ENCODE measurements at regions not wholly inside any gene's neighbourhood (a gene's known extent, or its start where the extent isn't known, plus 50 kb on each side); places are given as distances from the start of the nearest gene placed in this dataset.
A peak's percentile ranks its signal among the peaks of the same experiment; 100 is the strongest.

DNA sequence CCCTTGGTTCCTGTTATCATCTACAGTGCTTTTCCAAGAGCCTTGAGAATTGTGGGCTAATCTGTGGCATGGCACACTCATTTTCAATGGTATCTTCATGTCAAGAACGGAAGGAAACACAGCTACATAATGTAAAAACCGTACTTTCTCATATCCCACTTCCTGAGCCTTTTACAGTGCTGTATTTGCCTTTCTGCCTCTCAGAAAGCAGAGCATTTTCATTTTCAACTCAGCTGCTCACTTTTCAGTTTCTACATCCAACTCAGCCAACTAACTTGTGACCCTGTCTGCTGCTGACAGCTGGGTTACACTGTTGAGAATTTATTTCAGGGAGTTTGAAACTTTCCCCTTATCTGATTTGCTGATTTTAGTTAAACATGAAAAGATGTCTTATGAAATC, 875.8 kb upstream of the KCND2 start:
- CTCF ChIA-PET, result no interaction called here
- no peaks in the 10 kb centered on the region for H3K9me3 Mint-ChIP-seq (ENCODE audit: low read depth)
- no peaks in the 10 kb centered on the region for H3K4me1 Mint-ChIP-seq
- POLR2A ChIA-PET, result no interaction called here
- no peak overlapping the region for H3K27ac Mint-ChIP-seq
- H3K4me3 Mint-ChIP-seq, result no peak overlapping the region
- intact Hi-C loops (cut with DNase I, micrococcal nuclease), result no loop called here
- no peaks in the 10 kb centered on the region for H3K36me3 Mint-ChIP-seq (ENCODE audit: low read depth)
- DNase-seq, result no peak
- ATAC-seq, result no peak
- no peaks in the 10 kb centered on the region for H3K27me3 Mint-ChIP-seq

DNA sequence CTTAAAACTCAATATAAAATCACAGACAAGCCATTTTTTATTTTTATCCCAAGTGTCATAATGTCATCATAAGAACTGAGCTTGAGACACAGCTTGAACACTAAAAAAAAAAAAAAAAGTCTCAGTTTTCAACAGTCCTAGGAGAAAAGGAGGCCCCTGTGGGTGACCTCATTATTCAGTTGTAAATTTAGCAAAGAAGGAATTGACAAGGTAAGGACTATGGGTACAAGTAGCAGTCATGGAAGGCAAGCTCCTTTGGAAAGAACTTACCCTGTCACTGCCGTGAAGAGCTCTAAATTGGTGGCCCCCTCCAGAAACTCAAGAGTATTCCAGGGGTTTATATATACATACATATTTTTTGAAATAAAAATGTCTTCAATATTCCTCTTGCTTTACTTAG, 864.4 kb upstream of the KCND2 start:
- ChIA-PET POLR2A (no interaction called here), CTCF (no interaction called here)
- H3K27me3 Mint-ChIP-seq, result no peaks in the 10 kb centered on the region
- no peaks in the 10 kb centered on the region for H3K36me3 Mint-ChIP-seq (ENCODE audit: low read depth)
- peaks cover 4% of the 10 kb centered on the region for H3K9me3 Mint-ChIP-seq (ENCODE audit: low read depth)
- no peak overlapping the region for H3K4me3 Mint-ChIP-seq
- DNase-seq (no peak), ATAC-seq (no peak)
- H3K4me1 Mint-ChIP-seq, result no peaks in the 10 kb centered on the region
- intact Hi-C loops (cut with DNase I, micrococcal nuclease), result no loop called here
- no peak overlapping the region for H3K27ac Mint-ChIP-seq

DNA sequence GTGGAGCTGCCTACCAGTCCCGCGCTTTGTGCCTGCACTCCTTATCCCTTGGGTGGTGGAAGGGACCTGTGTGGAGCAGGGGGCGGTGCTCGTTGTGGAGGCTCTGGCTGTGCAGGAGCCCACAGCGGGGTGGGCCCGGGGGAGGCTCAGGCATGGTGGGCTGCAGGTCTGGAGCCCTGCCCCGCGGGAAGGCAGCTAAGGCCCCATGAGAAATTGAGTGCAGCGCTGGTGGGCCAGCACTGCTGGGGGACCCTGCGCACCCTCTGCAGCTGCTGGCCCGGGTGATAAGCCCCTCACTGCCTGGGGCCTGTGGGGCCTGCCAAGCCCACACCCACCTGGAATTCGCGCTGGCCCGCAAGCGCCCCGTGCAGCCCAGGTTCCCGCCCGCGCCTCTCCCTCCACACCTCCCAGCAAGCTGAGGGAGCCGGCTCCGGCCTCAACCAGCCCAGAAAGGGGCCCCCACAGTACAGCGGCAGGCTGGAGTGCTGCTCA, 859.6 kb upstream of the KCND2 start:
- H3K4me3 Mint-ChIP-seq, result no peak overlapping the region
- no peaks in the 10 kb centered on the region for H3K27me3 Mint-ChIP-seq
- H3K36me3 Mint-ChIP-seq (ENCODE audit: low read depth), result no peaks in the 10 kb centered on the region
- peaks cover 6% of the 10 kb centered on the region for H3K9me3 Mint-ChIP-seq (ENCODE audit: low read depth)
- H3K27ac Mint-ChIP-seq, result no peak overlapping the region
- intact Hi-C loops (cut with DNase I, micrococcal nuclease), result no loop called here
- no peak for ATAC-seq
- ChIA-PET CTCF (no interaction called here), POLR2A (no interaction called here)
- no peak for DNase-seq
- H3K4me1 Mint-ChIP-seq, result no peaks in the 10 kb centered on the region

DNA sequence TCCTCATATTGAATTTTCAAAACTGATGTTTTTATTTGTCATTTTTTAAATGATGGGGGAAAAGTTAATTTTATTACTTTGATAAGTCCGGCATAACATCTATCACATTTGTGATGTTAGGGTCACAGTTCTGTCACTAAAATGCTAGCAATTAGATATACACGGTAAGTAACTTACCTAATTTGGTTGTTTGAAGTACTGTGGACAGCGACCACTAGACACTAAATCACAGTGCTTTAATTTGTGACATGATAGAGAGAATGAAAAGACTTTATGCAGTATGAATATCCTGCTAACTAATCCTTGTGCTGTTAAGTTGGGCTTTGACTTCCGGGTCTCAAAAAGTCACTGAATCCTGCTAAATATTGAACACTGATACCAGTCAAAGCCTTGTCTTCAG, 857.3 kb upstream of the KCND2 start:
- ChIA-PET POLR2A (no interaction called here), CTCF (no interaction called here)
- Mint-ChIP-seq H3K36me3 (ENCODE audit: low read depth) (no peaks in the 10 kb centered on the region), H3K4me3 (no peak overlapping the region), H3K9me3 (ENCODE audit: low read depth) (peaks cover 8% of the 10 kb centered on the region), H3K27me3 (no peaks in the 10 kb centered on the region), H3K4me1 (no peaks in the 10 kb centered on the region), H3K27ac (no peak overlapping the region)
- intact Hi-C loops (cut with DNase I, micrococcal nuclease), result no loop called here
- ATAC-seq (no peak), DNase-seq (no peak)

DNA sequence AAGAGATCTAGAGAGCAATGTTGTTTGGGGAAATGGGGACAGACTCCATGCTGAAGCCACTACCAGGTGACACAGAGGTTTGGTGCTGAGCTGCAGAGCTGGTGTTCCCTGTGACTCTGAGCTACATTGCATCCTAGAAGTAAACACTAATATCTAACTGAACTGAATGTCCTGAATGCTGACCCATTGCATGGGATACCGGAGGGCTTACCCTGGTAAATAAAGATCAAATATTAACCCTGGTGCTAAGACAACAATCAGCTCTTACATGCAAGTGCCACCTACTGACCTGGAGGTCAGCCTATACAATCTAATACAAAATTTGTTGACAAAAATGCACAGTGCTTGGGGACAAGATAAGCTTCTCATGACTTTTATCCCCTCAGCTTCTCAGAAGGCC, 851.3 kb upstream of the KCND2 start:
- peaks cover 5% of the 10 kb centered on the region for H3K9me3 Mint-ChIP-seq (ENCODE audit: low read depth)
- no peaks in the 10 kb centered on the region for H3K27me3 Mint-ChIP-seq
- no peak overlapping the region for H3K4me3 Mint-ChIP-seq
- DNase-seq, result no peak
- no peak for ATAC-seq
- ChIA-PET POLR2A (interaction anchor here (0.6 kb wide), 1 partner anchor 500 kb away, joined by 3 read pairs; no protein-coding TSS in a partner anchor), CTCF (no interaction called here)
- no peaks in the 10 kb centered on the region for H3K36me3 Mint-ChIP-seq (ENCODE audit: low read depth)
- no peaks in the 10 kb centered on the region for H3K4me1 Mint-ChIP-seq
- intact Hi-C loops (cut with DNase I, micrococcal nuclease), result no loop called here
- H3K27ac Mint-ChIP-seq, result no peak overlapping the region

DNA sequence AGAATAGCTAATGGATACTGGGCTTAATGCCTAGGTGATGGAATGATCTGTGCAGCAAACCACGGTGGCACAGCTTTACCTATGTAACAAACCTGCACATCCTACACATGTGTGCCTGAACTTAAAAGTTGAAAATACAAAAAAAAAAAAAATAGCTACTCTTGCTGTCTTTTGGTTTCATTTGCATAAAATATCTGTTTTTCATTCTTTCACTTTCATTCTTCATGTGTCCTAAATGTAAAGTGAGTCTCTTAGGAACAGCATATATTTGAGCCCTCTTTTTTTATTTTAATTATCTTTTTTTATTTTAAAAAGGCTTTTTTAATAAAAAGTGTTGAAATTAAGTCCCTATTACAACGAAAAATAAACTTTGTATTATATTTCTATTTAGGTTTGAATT, 836.1 kb upstream of the KCND2 start:
- Mint-ChIP-seq H3K4me3 (no peak overlapping the region), H3K9me3 (ENCODE audit: low read depth) (peaks cover 20% of the 10 kb centered on the region), H3K27ac (no peak overlapping the region), H3K36me3 (ENCODE audit: low read depth) (no peaks in the 10 kb centered on the region), H3K27me3 (no peaks in the 10 kb centered on the region), H3K4me1 (no peaks in the 10 kb centered on the region)
- POLR2A ChIA-PET, result no interaction called here
- ATAC-seq, result no peak
- CTCF ChIA-PET, result no interaction called here
- intact Hi-C loops (cut with DNase I, micrococcal nuclease), result no loop called here
- no peak for DNase-seq

DNA sequence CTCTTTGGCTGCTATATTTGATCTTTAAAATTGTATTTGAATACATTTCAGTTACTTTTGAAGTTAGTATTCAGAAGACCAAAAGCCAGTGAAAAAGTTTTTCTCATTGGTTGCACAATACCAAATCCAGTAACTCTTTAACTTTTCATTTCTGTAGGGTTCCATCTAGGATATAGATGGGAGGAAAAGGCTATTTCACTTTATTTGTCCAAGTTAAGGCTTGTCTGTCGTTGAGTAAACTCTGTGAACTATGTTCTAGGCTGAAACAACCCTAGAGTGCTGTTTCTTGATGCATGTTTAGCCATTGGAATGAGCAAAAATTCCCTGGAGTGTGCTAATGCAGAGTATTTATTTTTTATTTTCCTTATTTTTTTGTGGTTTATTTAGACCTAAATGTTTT, 834.7 kb upstream of the KCND2 start:
- Mint-ChIP-seq H3K4me1 (no peaks in the 10 kb centered on the region), H3K27ac (no peak overlapping the region), H3K9me3 (ENCODE audit: low read depth) (peaks cover 15% of the 10 kb centered on the region), H3K27me3 (no peaks in the 10 kb centered on the region), H3K36me3 (ENCODE audit: low read depth) (no peaks in the 10 kb centered on the region), H3K4me3 (no peak overlapping the region)
- DNase-seq (no peak), ATAC-seq (no peak)
- CTCF ChIA-PET, result no interaction called here
- intact Hi-C loops (cut with DNase I, micrococcal nuclease), result no loop called here
- POLR2A ChIA-PET, result no interaction called here

DNA sequence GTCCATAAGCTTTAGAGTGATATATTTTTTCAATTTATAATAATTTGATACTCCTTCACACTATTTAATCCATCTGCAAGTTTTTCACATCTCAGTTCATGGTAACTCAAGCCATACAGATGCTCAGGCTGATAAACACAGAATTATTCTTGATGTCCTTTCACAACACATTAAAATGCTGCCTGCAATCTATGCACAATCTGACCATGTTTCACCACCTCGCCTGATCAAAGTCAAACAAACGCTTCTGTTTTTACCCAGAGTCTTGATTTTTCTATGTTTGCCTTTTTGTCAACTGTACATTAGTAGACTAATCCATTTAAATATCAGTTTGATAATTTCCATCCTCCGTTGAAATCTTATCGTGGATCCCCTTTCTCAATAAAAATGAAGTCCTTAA, 833.8 kb upstream of the KCND2 start:
- no peak overlapping the region for H3K4me3 Mint-ChIP-seq
- H3K9me3 Mint-ChIP-seq (ENCODE audit: low read depth), result peaks cover 10% of the 10 kb centered on the region
- H3K27ac Mint-ChIP-seq, result no peak overlapping the region
- no peak for ATAC-seq
- no peaks in the 10 kb centered on the region for H3K4me1 Mint-ChIP-seq
- intact Hi-C loops (cut with DNase I, micrococcal nuclease), result no loop called here
- DNase-seq, result no peak
- H3K36me3 Mint-ChIP-seq (ENCODE audit: low read depth), result no peaks in the 10 kb centered on the region
- ChIA-PET CTCF (no interaction called here), POLR2A (no interaction called here)
- H3K27me3 Mint-ChIP-seq, result no peaks in the 10 kb centered on the region

DNA sequence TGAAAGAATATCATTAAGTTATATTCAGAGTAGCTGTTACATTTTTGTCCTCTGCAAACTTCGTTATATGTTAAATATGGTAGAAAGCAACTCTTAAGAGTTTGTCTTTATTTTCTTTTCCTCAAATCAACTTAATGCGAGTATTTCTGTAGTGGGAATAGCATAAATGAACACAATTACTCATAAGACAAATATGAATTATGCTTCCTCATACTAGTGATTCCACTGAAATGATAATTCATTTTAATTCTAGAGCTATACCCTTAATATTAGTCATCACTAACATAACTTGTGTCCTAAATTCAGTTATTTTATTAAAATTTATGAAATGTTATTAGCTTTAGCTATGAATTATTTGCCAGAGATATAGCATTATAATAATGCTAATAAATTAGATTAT, 820.6 kb upstream of the KCND2 start:
- Mint-ChIP-seq H3K27me3 (no peaks in the 10 kb centered on the region), H3K4me3 (no peak overlapping the region), H3K27ac (no peak overlapping the region), H3K36me3 (ENCODE audit: low read depth) (no peaks in the 10 kb centered on the region), H3K9me3 (ENCODE audit: low read depth) (peaks cover 14% of the 10 kb centered on the region), H3K4me1 (no peaks in the 10 kb centered on the region)
- intact Hi-C loops (cut with DNase I, micrococcal nuclease), result no loop called here
- POLR2A ChIA-PET, result no interaction called here
- no peak for DNase-seq
- CTCF ChIA-PET, result no interaction called here
- ATAC-seq, result no peak

DNA sequence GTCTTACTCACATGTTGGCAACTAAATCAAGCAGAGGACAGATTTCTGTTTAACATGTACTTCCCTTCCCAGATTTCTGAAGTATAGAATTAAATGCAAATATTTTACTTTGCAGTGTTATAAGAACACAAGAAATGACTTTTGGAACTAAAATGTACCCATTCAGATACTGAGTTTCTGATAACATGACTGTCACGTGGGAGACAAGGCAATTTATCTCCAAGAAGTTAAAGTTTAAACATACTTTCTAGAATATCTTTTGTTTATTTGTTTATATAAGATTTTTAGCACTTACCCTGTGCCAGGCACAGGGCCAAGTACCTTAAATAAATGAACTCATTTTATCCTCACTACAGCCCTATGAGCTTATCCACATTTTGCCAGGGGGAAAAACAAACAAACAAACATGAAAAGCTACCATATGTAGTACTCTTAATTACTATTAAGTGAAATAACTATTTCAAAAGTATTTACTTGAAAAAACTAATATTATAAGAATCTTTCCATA, 807.1 kb upstream of the KCND2 start:
- no peak overlapping the region for H3K4me3 Mint-ChIP-seq
- CTCF ChIA-PET, result no interaction called here
- peaks cover 4% of the 10 kb centered on the region for H3K9me3 Mint-ChIP-seq (ENCODE audit: low read depth)
- ATAC-seq, result no peak
- intact Hi-C loops (cut with DNase I, micrococcal nuclease), result no loop called here
- no peaks in the 10 kb centered on the region for H3K36me3 Mint-ChIP-seq (ENCODE audit: low read depth)
- POLR2A ChIA-PET, result no interaction called here
- DNase-seq, result no peak
- no peaks in the 10 kb centered on the region for H3K4me1 Mint-ChIP-seq
- no peak overlapping the region for H3K27ac Mint-ChIP-seq
- H3K27me3 Mint-ChIP-seq, result no peaks in the 10 kb centered on the region

DNA sequence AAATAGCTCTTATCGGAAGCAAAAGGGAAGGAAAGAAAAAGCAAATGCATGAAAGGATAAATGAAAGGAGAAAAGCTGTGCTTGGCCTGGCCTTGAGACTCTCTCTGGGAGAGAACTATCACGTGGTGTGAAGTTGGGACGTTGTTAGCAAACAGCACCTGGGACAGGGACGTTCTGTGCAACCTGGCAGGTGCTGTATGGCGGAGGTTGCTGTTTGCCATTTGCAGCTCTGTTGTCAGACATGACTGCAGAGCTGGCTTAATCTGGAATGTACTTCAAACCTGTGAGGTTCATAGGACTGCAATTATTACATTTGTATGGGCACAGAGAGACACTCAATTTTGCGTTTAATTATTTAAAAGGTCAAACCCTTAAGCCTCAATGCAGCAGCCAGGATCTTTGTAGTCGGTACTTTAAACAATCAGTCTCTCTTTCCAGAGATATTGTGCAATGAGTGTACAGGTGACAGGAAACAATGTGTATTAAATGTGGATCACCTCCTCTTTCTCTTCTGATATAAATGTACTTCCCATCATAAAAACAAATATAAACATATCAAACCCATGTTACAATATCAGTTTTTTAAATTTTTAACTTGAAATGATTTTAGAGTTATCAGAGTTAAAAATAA, 800.5 kb upstream of the KCND2 start:
- H3K27ac Mint-ChIP-seq, result no peak overlapping the region
- ChIA-PET POLR2A (no interaction called here), CTCF (interaction anchor here (1.2 kb wide), 1 partner anchor 130 kb away, joined by 3 read pairs; no protein-coding TSS in a partner anchor)
- H3K4me3 Mint-ChIP-seq, result no peak overlapping the region
- no peaks in the 10 kb centered on the region for H3K9me3 Mint-ChIP-seq (ENCODE audit: low read depth)
- H3K27me3 Mint-ChIP-seq, result no peaks in the 10 kb centered on the region
- H3K36me3 Mint-ChIP-seq (ENCODE audit: low read depth), result no peaks in the 10 kb centered on the region
- no peaks in the 10 kb centered on the region for H3K4me1 Mint-ChIP-seq
- DNase-seq (no peak), ATAC-seq (no peak)
- intact Hi-C loops (cut with DNase I, micrococcal nuclease), result no loop called here

DNA sequence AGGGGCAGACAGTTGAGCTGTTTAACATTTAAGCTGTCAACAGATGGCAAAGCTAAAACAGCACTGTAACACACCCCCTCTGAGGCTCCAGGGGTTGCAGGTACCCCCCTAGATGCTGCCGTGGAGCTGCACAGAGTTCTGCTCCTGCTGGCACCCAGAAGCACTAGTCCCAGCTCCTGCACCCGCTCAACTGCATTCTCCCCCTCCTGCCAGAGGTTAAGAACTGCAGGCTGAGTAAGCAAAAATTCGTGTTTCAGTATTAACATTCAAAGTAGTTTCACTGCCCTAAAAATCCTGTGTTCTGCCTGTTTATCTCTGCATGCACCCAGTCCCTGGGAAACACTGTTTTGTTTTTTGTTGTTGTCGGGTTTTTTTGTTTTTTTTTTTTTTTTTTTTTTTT, 790.8 kb upstream of the KCND2 start:
- CTCF ChIA-PET, result no interaction called here
- Mint-ChIP-seq H3K36me3 (ENCODE audit: low read depth) (no peaks in the 10 kb centered on the region), H3K4me1 (no peaks in the 10 kb centered on the region), H3K27ac (no peak overlapping the region), H3K9me3 (ENCODE audit: low read depth) (peaks cover 2% of the 10 kb centered on the region), H3K4me3 (no peak overlapping the region), H3K27me3 (no peaks in the 10 kb centered on the region)
- DNase-seq, result peak; percentile 5
- intact Hi-C loops (cut with DNase I, micrococcal nuclease), result no loop called here
- POLR2A ChIA-PET, result no interaction called here
- no peak for ATAC-seq

DNA sequence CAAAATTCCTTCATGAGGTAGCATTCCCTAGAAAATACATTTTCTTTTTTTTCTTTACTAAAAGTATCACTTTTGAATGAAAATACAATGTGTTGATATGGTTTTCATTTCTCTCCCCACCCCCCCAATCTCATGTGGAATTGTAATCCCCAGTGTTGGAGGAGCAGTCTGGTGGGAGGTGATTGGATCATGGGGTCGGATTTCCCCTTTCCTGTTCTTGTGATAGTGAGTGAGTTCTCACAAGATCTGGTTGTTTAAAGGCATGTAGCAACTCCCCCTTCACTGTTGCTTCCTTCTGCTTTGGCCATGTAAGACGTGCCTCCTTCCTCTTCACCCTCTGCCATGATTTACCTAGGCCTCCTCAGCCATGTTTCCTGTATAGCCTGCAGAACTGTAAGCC, 790.3 kb upstream of the KCND2 start:
- POLR2A ChIA-PET, result no interaction called here
- CTCF ChIA-PET, result no interaction called here
- no peak overlapping the region for H3K4me3 Mint-ChIP-seq
- no peak overlapping the region for H3K27ac Mint-ChIP-seq
- no peaks in the 10 kb centered on the region for H3K27me3 Mint-ChIP-seq
- ATAC-seq (no peak), DNase-seq (no peak)
- no peaks in the 10 kb centered on the region for H3K36me3 Mint-ChIP-seq (ENCODE audit: low read depth)
- intact Hi-C loops (cut with DNase I, micrococcal nuclease), result no loop called here
- no peaks in the 10 kb centered on the region for H3K4me1 Mint-ChIP-seq
- H3K9me3 Mint-ChIP-seq (ENCODE audit: low read depth), result peaks cover 2% of the 10 kb centered on the region

Data from activated CD4-positive, alpha-beta T cell treated with anti-CD3 and anti-CD28 coated beads for 36 hours (primary cell).